ENCODE measurements at regions not wholly inside any gene's neighbourhood (a gene's known extent, or its start where the extent isn't known, plus 50 kb on each side); places are given as distances from the start of the nearest gene placed in this dataset.
A peak's percentile ranks its signal among the peaks of the same experiment; 100 is the strongest.

DNA sequence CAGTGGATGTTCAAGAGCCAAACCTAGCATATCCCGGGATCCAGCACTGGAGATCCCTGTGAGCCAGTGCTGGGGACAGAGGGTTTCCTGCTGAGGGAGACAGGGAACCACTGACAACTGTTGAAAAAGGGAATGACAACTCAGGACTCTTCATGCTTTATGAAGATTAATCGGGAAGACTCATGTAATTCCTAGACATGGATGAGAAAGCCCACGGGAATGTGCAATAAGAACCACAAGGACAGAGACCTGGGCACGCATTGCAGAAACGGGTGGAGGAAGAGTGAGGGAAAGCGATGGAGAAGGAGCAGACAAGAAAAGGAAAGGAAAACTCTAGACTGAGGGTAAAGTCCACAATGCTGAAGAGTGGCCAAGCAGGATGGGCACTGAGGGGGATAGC is 296.0 kb downstream of the PCNX1 start:
- DNase-seq, result no peak

GRCh38 chr14:71204231-71204630 is 297.0 kb downstream of the PCNX1 start:
- no peak for DNase-seq

GRCh38 chr14:71204768-71205167 is 297.5 kb downstream of the PCNX1 start:
- DNase-seq, result no peak

DNA sequence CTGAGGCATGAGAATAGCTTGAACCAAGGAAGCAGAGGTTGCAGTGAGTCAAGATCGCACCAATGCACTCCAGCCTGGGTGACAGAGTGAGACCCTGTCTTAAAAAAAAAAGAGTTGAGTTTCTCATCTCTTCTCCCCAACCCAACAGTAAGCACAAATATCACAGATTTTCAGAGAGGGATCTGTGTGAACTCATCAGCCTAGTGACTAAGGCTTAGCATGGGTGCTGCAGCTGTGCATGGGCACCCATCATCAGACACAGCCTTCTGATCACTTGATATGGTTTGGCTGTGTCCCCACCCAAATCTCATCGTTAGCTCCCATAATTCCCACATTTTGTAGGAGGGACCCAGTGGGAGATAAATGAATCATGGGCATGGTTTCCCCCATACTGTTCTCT is 298.9 kb downstream of the PCNX1 start:
- DNase-seq, result no peak

- no peak for DNase-seq
These were observed 299.6 kb downstream of the PCNX1 start for GRCh38 chr14:71206766-71207371.

DNA sequence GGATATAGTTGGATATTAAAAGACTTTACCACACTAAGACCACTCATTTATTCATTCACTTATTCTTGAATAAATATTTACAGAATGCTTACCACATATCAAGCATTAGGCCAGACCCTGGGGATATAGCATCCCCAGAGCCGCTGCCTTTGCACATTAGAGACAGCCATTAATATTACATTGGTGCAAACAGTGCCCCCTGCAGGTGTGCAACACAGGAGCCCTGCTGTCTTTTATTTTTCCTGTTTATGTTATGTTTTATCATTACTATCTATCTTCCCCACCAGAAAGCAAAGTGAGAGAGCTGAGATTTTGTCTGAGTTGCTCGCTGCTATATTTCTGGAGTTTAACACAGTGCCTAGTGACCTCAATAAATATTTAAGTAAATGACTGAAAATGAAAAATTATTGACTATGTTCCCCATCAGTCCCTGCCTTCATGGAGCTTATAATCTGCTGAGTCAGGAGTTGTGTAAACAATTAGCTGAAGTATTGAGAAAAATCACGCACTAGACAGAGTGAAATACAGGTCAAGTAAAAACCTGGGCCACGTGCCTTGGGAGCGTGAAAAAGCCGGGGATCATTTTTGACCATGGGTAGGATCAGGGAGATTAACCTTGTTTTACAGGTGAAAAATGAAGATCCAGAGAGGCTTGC is 301.6 kb downstream of the PCNX1 start:
- DNase-seq, result no peak

DNA sequence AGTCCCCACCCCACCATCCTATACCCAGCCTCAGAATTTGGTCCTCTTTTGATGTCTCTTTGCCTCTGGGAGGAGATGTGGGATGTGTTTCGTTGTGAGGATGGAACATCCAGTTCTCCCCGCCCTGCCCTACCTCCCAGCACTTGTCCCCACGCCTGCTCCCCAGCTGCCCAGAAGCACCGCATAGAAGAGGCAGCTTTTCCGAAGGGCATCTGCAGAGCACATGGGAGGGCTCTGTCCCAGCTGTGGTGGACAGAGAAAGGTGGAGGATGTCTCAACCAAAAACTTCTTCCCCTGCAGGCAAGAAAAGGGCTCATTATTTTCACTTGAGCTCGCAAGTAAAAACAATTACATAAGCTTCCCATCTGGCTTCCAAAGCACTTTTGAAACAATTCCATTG is 302.6 kb downstream of the PCNX1 start:
- no peak for DNase-seq

- DNase-seq, result no peak
These were observed 304.8 kb downstream of the PCNX1 start for GRCh38 chr14:71212093-71212492.

GRCh38 chr14:71212683-71213107 is 305.4 kb downstream of the PCNX1 start:
- no peak for DNase-seq

- DNase-seq, result no peak
These were observed 307.0 kb downstream of the PCNX1 start for GRCh38 chr14:71214241-71214640.

DNA sequence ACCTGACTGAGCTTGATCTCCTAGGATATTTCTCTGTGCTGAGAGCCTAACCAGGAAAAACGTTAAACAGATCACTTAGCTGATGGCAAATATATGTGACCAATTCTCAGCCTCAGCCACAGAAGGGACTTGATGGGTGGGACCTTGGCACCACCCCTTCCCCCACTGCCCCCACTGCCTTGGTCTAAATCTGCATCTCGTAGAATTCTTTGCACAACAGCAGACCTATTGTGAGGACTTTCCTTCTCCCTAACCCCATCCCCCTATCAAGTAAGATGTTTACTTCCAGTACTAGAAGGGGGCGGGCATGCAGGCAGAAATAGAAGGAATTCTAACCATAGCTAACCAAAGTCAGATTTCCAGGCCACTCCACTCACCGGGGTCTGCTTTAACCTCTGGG is 313.2 kb downstream of the PCNX1 start:
- DNase-seq, result no peak

- DNase-seq, result no peak
These were observed 313.9 kb downstream of the PCNX1 start for GRCh38 chr14:71221119-71221518.

GRCh38 chr14:71225113-71225512 is 317.9 kb downstream of the PCNX1 start:
- no peak for DNase-seq

GRCh38 chr14:71228711-71229110 is 321.5 kb downstream of the PCNX1 start:
- no peak for DNase-seq

- no peak for DNase-seq
These were observed 322.6 kb downstream of the PCNX1 start for GRCh38 chr14:71229875-71230274.

- no peak for DNase-seq
These were observed 323.6 kb downstream of the PCNX1 start for GRCh38 chr14:71230897-71231296.

GRCh38 chr14:71231521-71232393 is 324.5 kb downstream of the PCNX1 start:
- DNase-seq, result peak; percentile 31

DNA sequence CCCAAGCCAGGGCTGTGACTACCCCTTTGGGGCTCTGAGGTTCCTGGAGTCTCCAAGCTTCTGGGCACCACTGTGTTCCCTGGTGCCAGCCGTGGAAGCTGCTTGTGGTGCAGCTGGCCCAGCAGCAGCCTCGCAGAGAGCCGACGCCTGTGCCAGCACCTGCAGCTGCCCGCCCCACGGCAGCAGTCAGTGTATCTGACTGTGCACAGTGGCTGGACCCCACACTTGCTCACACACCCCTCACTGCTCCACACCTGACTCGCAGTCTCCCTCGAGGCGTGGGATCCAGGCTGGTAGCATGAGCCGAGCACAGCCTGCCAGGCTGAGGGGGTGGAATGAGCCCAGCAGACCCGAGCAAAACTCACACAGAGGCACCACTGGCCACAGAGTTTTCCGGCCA is 325.2 kb downstream of the PCNX1 start:
- no peak for DNase-seq

- DNase-seq, result no peak
These were observed 328.6 kb downstream of the PCNX1 start for GRCh38 chr14:71235875-71236274.

DNA sequence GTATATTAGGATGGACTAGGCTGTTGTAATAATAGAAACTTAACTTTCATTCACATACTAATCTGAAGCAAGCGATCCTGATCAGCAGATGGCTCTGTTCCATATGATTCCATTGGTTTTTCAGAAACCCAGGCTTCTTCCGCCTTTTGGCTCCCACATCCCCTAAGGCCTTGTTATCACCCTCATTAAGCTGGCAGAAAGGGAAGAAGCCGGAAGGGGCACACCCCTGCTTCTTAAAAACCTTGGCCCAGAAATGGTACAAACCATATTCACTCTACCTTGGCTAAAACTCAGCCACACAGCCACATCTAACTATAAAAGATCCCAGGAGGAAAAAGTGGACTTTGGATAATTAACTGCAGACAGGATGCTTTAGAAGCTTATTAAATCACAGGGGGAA is 329.2 kb downstream of the PCNX1 start:
- DNase-seq, result no peak

DNA sequence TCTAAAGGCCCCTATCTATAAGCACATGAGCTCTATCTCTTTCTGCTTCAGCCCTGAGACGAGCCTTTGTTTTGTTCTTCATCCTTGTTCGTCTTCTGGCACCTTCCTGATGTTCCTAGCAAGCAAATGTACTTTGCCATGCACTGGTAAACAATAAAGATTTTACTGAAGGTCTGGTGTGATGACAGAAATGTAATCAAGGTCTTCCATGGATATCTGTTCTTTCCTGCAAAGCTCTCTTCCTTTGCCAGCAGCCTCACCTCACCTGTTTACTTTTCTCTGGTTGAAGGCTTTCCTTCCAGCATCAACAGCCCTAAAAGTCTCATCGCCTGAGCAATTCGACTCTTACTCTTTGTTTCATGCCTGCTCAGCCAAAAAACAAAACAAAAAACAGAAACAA is 330.3 kb downstream of the PCNX1 start:
- no peak for DNase-seq

DNA sequence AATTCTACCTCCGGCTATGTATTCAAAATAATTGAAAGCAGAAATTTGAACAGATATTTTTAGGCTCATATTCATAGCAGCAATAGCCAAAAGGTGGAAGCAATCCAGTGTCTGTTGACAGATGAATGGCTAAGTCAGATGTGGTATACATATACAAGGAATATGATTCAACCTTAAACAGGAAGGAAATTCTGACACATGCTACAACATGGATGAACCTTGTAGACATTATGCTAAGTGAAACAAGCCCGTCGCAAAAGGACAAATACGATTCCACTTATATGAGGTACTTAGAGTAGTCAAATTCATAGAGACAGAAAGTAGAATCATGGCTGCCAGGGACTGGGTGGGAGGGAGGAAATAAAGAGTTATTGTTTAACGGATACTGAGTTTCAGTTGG is 331.6 kb downstream of the PCNX1 start:
- no peak for DNase-seq

DNA sequence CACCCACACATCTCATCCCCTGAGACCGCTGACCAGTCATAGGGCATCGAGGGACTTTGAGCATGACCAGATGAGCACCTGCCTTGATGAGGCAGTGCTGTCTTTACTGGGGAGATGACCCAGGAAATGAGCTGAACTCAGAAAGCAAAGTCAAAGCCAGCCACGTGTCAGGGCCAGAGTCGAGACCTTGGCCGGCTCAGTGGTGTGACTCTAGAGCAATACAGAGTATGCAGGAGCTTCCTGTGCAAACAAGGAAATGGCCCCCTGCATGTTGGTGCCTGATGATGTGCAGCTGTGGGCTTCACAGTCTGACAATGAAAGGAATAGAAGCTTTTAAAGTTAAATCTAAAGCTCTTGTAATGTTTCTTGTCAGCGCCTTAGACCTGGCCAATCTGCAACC is 332.9 kb downstream of the PCNX1 start:
- DNase-seq, result no peak

- DNase-seq, result no peak
These were observed 333.7 kb downstream of the PCNX1 start for GRCh38 chr14:71240866-71241520.
